Endothelial cell of umbilical vein (primary cell): ENCODE measurements at regions not wholly inside any gene's neighbourhood (a gene's known extent, or its start where the extent isn't known, plus 50 kb on each side); places are given as distances from the start of the nearest gene placed in this dataset.
A peak's percentile ranks its signal among the peaks of the same experiment; 100 is the strongest.

Experiments
- CTCF ChIP-seq, 2 donors: IDR thresholded peaks; 1 replicate in 1 of 2; 2 replicates in 1 of 2; pipeline ENCODE4 v1.5.1; 2011; ENCODE audit warnings: low read length in 2 of 2, mild to moderate bottlenecking in 2 of 2, moderate library complexity in 2 of 2, control low read depth in 1 of 2, inconsistent platforms in 1 of 2, low read depth in 1 of 2; ENCODE audit not compliant: insufficient read depth in 1 of 2; ENCODE audit errors: extremely low read depth in 1 of 2
- EZH2 ChIP-seq: IDR thresholded peaks from 2 replicates; pipeline ENCODE4 v1.6.1; 2012; ENCODE audit warnings: borderline replicate concordance, low read depth, mild to moderate bottlenecking, moderate library complexity, low read length, inconsistent platforms; ENCODE audit not compliant: severe bottlenecking
- FOS ChIP-seq: IDR thresholded peaks from 2 replicates; pipeline ENCODE4 v1.6.1; 2011; ENCODE audit warnings: mild to moderate bottlenecking, low read length, moderate library complexity, borderline replicate concordance; ENCODE audit not compliant: insufficient read depth
- GATA2 ChIP-seq: IDR thresholded peaks from 2 replicates; pipeline ENCODE4 v1.7.0; 2011; ENCODE audit warnings: low read depth, mild to moderate bottlenecking, moderate library complexity, mixed read lengths, low read length; ENCODE audit not compliant: insufficient read length, insufficient read depth
- JUN ChIP-seq: IDR thresholded peaks from 2 replicates; pipeline ENCODE4 v1.6.1; 2011; ENCODE audit warnings: borderline replicate concordance, low read depth; ENCODE audit not compliant: insufficient read length, insufficient read depth
- MAX ChIP-seq: IDR thresholded peaks from 2 replicates; pipeline ENCODE4 v1.6.1; 2011; ENCODE audit not compliant: insufficient read depth, insufficient read length
- MYC ChIP-seq: IDR thresholded peaks from one replicate; pipeline ENCODE4 v1.6.1; 2011; ENCODE audit warnings: mild to moderate bottlenecking, low read depth, low read length
- POLR2A ChIP-seq: IDR thresholded peaks from 2 replicates; pipeline ENCODE4 v1.6.1; 2012; ENCODE audit warnings: low read depth, mild to moderate bottlenecking, control low read depth, low read length
- POLR2AphosphoS5 ChIP-seq: IDR thresholded peaks from 2 replicates; pipeline ENCODE4 v1.6.1; 2012; ENCODE audit warnings: low read depth, mild to moderate bottlenecking, control low read depth, low read length, moderate library complexity; ENCODE audit not compliant: insufficient read depth

GRCh38 chr2:207308519-207309224, 142.9 kb upstream of the KLF7 start:
- TF ChIP-seq CTCF (IDR thresholded peaks at IDR 0.05; ENCODE audit: extremely low read depth in 1 of 2, insufficient read depth in 1 of 2, low read depth in 1 of 2, low read length in 2 of 2) (no peak), POLR2A (no peak), EZH2 (no peak), POLR2AphosphoS5 (no peak), FOS (no peak), GATA2 (peak; percentile 12), MAX (no peak), MYC (no peak), JUN (no peak)
